Keratinocyte (primary cell): ENCODE measurements at regions not wholly inside any gene's neighbourhood (a gene's known extent, or its start where the extent isn't known, plus 50 kb on each side); places are given as distances from the start of the nearest gene placed in this dataset.
"Not testable (repeated sequence)": the region's sequence is repeated elsewhere in the genome, so short reads cannot be mapped to it uniquely, and the experiment has no call there.

Experiments
- DNase-seq: peaks from one replicate; pipeline ENCODE4 v3.0.0-alpha.2; 2011; ENCODE audit warnings: low read depth, missing footprints, low spot score
- FAIRE-seq: peaks from 2 replicates; lab custom pipeline; 2011; peaks lifted over from hg19 to GRCh38; lab: Jason Lieb, UNC
- H2AFZ ChIP-seq: 2 replicates; pipeline ENCODE4 v1.6.0; 2012; ENCODE audit warnings: low read length, control low read depth, inconsistent platforms; ENCODE audit not compliant: control insufficient read depth
- H3K27ac ChIP-seq: 2 replicates; pipeline ENCODE4 v1.5.1; 2011; ENCODE audit warnings: low read length; ENCODE audit not compliant: control insufficient read depth, insufficient read depth
- H3K27me3 ChIP-seq: 3 replicates; pipeline ENCODE4 v1.6.0; 2011; ENCODE audit warnings: low read length; ENCODE audit not compliant: control insufficient read depth, insufficient read depth; ENCODE audit errors: extremely low read depth
- H3K36me3 ChIP-seq, 2 experiments: 2 replicates in 1 of 2; 3 replicates in 1 of 2; pipeline ENCODE4 v1.5.1; 2011; ENCODE audit warnings: low read length in 2 of 2, mild to moderate bottlenecking in 1 of 2; ENCODE audit not compliant: control insufficient read depth in 2 of 2, insufficient read depth in 2 of 2; ENCODE audit errors: extremely low read depth in 1 of 2
- H3K4me1 ChIP-seq: 3 replicates; pipeline ENCODE4 v1.5.1; 2011; ENCODE audit warnings: low read length; ENCODE audit not compliant: control insufficient read depth, insufficient read depth; ENCODE audit errors: extremely low read depth
- H3K4me2 ChIP-seq: 3 replicates; pipeline ENCODE4 v1.6.0; 2011; ENCODE audit warnings: low read depth, low read length; ENCODE audit not compliant: control insufficient read depth, insufficient read depth; ENCODE audit errors: extremely low read depth
- H3K4me3 ChIP-seq, 3 experiments: fragments of 200-600 bp in 1 of 3; sonication (generic) in 1 of 3; 2 replicates in 2 of 3; 3 replicates in 1 of 3; pipeline ENCODE4 v1.5.1; 2011 to 2016; ENCODE audit warnings: low read length in 3 of 3, mild to moderate bottlenecking in 3 of 3, control low read depth in 2 of 3, inconsistent platforms in 1 of 3, low read depth in 1 of 3, mixed read lengths in 1 of 3, mixed run types in 1 of 3, moderate library complexity in 1 of 3; ENCODE audit not compliant: control insufficient read depth in 2 of 3, insufficient read depth in 2 of 3; ENCODE audit errors: extremely low read depth in 1 of 3
- H3K79me2 ChIP-seq: 2 replicates; pipeline ENCODE4 v1.6.0; 2012; ENCODE audit warnings: low read length; ENCODE audit not compliant: control insufficient read depth, insufficient read depth
- H3K9ac ChIP-seq: 3 replicates; pipeline ENCODE4 v1.6.0; 2011; ENCODE audit warnings: low read length; ENCODE audit not compliant: control insufficient read depth, insufficient read depth; ENCODE audit errors: extremely low read depth
- H3K9me1 ChIP-seq: 3 replicates; pipeline ENCODE4 v1.6.0; 2011; ENCODE audit warnings: low read length; ENCODE audit not compliant: control insufficient read depth, insufficient read depth; ENCODE audit errors: extremely low read depth
- H3K9me3 ChIP-seq: 2 replicates; pipeline ENCODE4 v1.5.1; 2012; ENCODE audit warnings: low read depth, low read length; ENCODE audit not compliant: control insufficient read depth
- H4K20me1 ChIP-seq: 3 replicates; pipeline ENCODE4 v1.6.0; 2011; ENCODE audit warnings: low read length; ENCODE audit not compliant: control insufficient read depth, insufficient read depth; ENCODE audit errors: extremely low read depth
- dilution Hi-C: fragments of 300-500 bp; cut with MboI; formaldehyde crosslinking; loops from one replicate; pipeline ENCODE4 v1.7.0; 2020; ENCODE audit warnings: low sequenced_read_pairs; ENCODE audit not compliant: extremely low pct_ligation_motif_present

DNA sequence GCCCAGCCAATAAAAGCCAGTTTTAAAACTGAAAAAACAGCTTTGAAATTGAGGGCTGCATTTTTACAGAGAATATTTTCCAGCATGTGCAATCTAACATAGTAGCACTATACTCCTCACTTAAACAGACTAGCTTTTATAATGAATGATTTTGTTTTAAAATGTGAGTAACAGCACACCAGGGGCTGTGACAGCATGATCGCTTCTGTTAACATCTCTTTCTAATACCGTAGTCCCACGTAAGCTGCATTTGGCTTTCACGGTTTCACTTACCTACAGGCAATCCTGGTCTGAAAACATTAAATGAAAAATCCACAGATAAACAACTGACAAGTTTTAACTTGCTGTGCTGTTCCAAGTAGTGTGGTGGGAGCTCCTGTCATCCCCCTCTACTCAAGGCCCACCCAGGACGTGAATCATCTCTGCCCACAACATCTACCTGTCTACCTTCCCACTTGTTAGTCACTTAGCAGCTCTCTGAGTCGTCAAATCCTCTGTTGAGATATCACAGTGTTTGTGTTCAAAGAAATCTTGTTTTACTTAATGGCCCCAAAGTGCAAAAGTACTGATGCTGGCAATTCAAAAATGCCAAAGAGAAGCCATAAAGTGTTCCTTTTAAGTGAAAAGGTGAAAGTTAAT lies 74.0 kb upstream of the THOC3 start:
- peak overlapping the region; percentile 54 for H3K4me2 ChIP-seq
- H2AFZ ChIP-seq, dilution Hi-C loops, H3K9me3 ChIP-seq, H3K36me3 ChIP-seq, H3K27me3 ChIP-seq, H3K4me3 ChIP-seq, H3K9ac ChIP-seq, H3K4me1 ChIP-seq, H4K20me1 ChIP-seq, H3K9me1 ChIP-seq, H3K79me2 ChIP-seq: not testable (repeated sequence)
- DNase-seq (peak; percentile 57), FAIRE-seq (peak; percentile 94)
- peak overlapping the region; percentile 49 for H3K27ac ChIP-seq

DNA sequence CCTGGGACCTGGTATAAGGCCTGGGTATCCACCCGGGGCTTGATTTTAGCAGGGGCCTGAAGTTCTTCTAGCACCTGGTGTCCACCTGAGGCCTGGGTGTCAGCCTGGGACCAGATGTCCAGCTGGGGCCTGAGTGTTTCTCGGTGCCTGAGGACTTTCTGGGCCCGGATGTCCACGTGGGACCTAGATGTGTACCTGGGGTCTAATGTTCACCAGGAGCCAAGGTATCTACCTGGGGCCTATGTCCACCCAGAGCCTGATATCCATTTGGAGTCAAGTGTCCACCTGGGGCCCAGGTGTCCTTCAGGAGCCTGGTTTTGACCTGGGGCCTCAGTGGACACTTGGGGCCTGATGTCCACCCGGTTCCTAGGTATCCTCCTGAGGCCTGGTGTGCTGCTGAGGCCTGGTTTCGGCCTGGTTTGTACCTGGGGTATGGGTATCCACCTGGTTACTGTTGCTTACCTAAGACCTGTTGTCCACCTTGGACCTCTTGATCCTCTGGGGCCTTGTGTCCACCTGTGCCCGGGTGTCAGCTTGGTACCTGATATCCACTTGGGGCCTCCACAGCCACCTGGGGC lies 75.2 kb upstream of the THOC3 start:
- H4K20me1 ChIP-seq, H3K4me1 ChIP-seq, H3K27me3 ChIP-seq, H3K27ac ChIP-seq, H3K9ac ChIP-seq, H3K4me3 ChIP-seq, dilution Hi-C loops, H3K9me1 ChIP-seq, DNase-seq, H3K79me2 ChIP-seq, H3K9me3 ChIP-seq, H3K36me3 ChIP-seq, H2AFZ ChIP-seq, H3K4me2 ChIP-seq, FAIRE-seq: not testable (repeated sequence)

DNA sequence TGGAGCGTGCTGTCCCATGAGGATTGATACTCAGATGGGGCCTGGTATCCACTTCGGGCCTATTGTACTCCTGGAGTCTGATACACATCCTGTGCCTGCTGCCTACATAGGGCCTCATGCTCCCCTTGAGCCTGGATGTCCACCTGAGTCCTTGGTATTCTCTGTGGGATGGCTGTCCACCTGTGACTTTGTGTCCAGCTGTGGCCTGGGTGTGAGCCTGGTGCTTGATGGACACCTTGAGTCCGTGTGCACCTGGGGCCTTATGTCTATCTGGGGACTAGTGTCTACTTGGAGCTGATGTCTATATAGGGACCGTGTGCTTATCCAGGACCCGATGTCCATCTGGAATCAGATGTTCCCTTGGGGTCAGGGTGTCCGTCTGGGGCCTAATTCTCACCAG lies 75.9 kb upstream of the THOC3 start:
- dilution Hi-C loops, H3K9me3 ChIP-seq, H2AFZ ChIP-seq, H3K9ac ChIP-seq, H4K20me1 ChIP-seq, FAIRE-seq, H3K4me2 ChIP-seq, DNase-seq, H3K36me3 ChIP-seq, H3K79me2 ChIP-seq, H3K4me1 ChIP-seq, H3K27ac ChIP-seq, H3K27me3 ChIP-seq, H3K9me1 ChIP-seq, H3K4me3 ChIP-seq: not testable (repeated sequence)

DNA sequence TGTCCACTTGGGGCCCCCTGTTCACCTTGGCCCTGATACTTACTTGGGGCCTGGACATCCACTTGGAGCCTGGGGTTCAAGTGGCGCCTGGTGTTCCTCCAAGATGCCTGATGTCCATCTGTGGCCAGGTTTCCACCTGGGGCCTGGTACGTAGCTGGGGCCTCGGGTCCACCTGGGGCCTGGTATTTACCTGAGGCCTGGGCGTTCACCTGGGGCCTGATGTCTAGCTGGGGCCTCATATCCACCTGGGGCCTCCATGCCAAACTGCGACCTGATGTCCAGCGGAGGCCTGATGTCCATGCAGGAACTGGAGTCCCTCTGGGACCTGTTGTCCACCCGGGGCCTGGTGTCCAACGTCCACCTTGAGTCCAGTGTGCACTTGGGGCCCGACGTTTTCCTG lies 76.3 kb upstream of the THOC3 start:
- H3K36me3 ChIP-seq, H3K27ac ChIP-seq, dilution Hi-C loops, H3K4me3 ChIP-seq, H3K9me3 ChIP-seq, H3K9ac ChIP-seq, DNase-seq, H3K27me3 ChIP-seq, H3K79me2 ChIP-seq, H3K4me2 ChIP-seq, H2AFZ ChIP-seq, H4K20me1 ChIP-seq, H3K4me1 ChIP-seq, FAIRE-seq, H3K9me1 ChIP-seq: not testable (repeated sequence)

DNA sequence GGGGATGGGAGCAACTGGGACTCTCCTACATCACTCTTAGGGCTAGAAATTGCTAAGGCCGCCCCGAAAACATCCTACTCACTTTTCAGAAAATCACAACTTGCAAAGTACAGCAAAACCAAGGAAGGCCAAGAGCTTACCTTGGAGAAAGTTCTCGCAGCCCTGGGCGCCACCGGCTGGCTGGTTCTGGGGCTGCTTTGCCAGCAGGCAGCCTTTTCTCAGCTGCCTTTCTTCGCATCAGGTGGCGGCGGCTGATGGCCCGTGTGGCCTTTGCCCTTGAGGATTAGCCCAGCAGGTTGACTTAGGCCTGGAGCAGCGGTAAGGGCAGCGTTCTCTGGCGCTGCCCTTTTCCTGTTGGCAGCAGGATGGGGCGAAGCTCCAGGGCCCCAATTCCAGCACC lies 77.3 kb upstream of the THOC3 start:
- H2AFZ ChIP-seq, H3K4me1 ChIP-seq, H3K27me3 ChIP-seq, H3K79me2 ChIP-seq, H3K4me2 ChIP-seq, DNase-seq, H3K9me1 ChIP-seq, H4K20me1 ChIP-seq, FAIRE-seq, H3K4me3 ChIP-seq, H3K9ac ChIP-seq, H3K36me3 ChIP-seq, H3K9me3 ChIP-seq, H3K27ac ChIP-seq, dilution Hi-C loops: not testable (repeated sequence)
